Tibial nerve (tissue), 4 donors: ENCODE measurements at regions not wholly inside any gene's neighbourhood (a gene's known extent, or its start where the extent isn't known, plus 50 kb on each side); places are given as distances from the start of the nearest gene placed in this dataset.

Experiments used
- CTCF ChIP-seq, 5 experiments: fragments of 200-600 bp in 3 of 5; fragments of 450-650 bp in 2 of 5; sonication (generic) in 3 of 5; IDR thresholded peaks; one replicate each; pipeline ENCODE4 v1.5.1; 2016 to 2019; ENCODE audit warnings: antibody characterized with exemption in 5 of 5, mild to moderate bottlenecking in 3 of 5, moderate library complexity in 2 of 5
- EP300 ChIP-seq, 2 donors: sonication (generic); formaldehyde crosslinking; IDR thresholded peaks; one replicate each; pipeline ENCODE4 v1.6.1; 2017; ENCODE audit warnings: antibody characterized with exemption in 2 of 2, mild to moderate bottlenecking in 1 of 2
- POLR2A ChIP-seq, 2 donors: fragments of 450-650 bp; IDR thresholded peaks; one replicate each; pipeline ENCODE4 v1.6.1; 2017; ENCODE audit warnings: antibody characterized with exemption in 2 of 2, mild to moderate bottlenecking in 2 of 2, moderate library complexity in 2 of 2

GRCh38 chr6:145142958-145143357, 592.4 kb downstream of the EPM2A start:
- TF ChIP-seq CTCF (IDR thresholded peaks at IDR 0.05) (no peak), EP300 (IDR thresholded peaks at IDR 0.05) (no peak), POLR2A (IDR thresholded peaks at IDR 0.05) (no peak)
